Osteoblast (primary cell): ENCODE measurements at regions not wholly inside any gene's neighbourhood (a gene's known extent, or its start where the extent isn't known, plus 50 kb on each side); places are given as distances from the start of the nearest gene placed in this dataset.
"Not testable (repeated sequence)": the region's sequence is repeated elsewhere in the genome, so short reads cannot be mapped to it uniquely, and the experiment has no call there.

Experiments used
- DNase-seq: peaks from one replicate; pipeline ENCODE4 v3.0.0; 2011; ENCODE audit warnings: low spot score, mixed read lengths; ENCODE audit not compliant: insufficient read length; ENCODE audit errors: missing footprints
- H2AFZ ChIP-seq: 2 replicates; pipeline ENCODE4 v1.6.0; 2011; ENCODE audit warnings: mild to moderate bottlenecking, low read length
- H3K27ac ChIP-seq: 2 replicates; pipeline ENCODE4 v1.5.1; 2011; ENCODE audit warnings: mild to moderate bottlenecking, low read depth, low read length, moderate library complexity
- H3K27me3 ChIP-seq: 2 replicates; pipeline ENCODE4 v1.6.0; 2012; ENCODE audit warnings: mild to moderate bottlenecking, control low read depth, inconsistent platforms, low read length, moderate library complexity; ENCODE audit not compliant: insufficient read depth
- H3K36me3 ChIP-seq: 2 replicates; pipeline ENCODE4 v1.5.1; 2011; ENCODE audit warnings: mild to moderate bottlenecking, low read length, control low read depth, moderate library complexity; ENCODE audit not compliant: insufficient read depth
- H3K4me1 ChIP-seq: 2 replicates; pipeline ENCODE4 v1.5.1; 2011; ENCODE audit warnings: mild to moderate bottlenecking, low read length, control low read depth, moderate library complexity; ENCODE audit not compliant: insufficient read depth
- H3K4me2 ChIP-seq: 2 replicates; pipeline ENCODE4 v1.6.0; 2011; ENCODE audit warnings: mild to moderate bottlenecking, low read length; ENCODE audit not compliant: insufficient read depth
- H3K4me3 ChIP-seq: fragments of 200-600 bp; sonication (generic); 3 replicates; pipeline ENCODE4 v1.5.1; 2012; ENCODE audit warnings: mild to moderate bottlenecking, low read length, inconsistent platforms; ENCODE audit not compliant: insufficient read depth
- H3K79me2 ChIP-seq: 2 replicates; pipeline ENCODE4 v1.6.0; 2012; ENCODE audit warnings: mild to moderate bottlenecking, low read length, control low read depth, inconsistent platforms; ENCODE audit not compliant: insufficient read depth
- H3K9me3 ChIP-seq: 2 replicates; pipeline ENCODE4 v1.5.1; 2011; ENCODE audit warnings: low read depth, low read length, control low read depth
- H4K20me1 ChIP-seq: 2 replicates; pipeline ENCODE4 v1.6.0; 2012; ENCODE audit warnings: mild to moderate bottlenecking, low read length, control low read depth; ENCODE audit not compliant: insufficient read depth
- TF ChIP-seq, protein P1 (sequence below): IDR thresholded peaks from 2 replicates; pipeline ENCODE4 v1.5.1; 2011; ENCODE audit warnings: mild to moderate bottlenecking, low read depth, low read length, moderate library complexity; ENCODE audit errors: extremely low read depth

DNA sequence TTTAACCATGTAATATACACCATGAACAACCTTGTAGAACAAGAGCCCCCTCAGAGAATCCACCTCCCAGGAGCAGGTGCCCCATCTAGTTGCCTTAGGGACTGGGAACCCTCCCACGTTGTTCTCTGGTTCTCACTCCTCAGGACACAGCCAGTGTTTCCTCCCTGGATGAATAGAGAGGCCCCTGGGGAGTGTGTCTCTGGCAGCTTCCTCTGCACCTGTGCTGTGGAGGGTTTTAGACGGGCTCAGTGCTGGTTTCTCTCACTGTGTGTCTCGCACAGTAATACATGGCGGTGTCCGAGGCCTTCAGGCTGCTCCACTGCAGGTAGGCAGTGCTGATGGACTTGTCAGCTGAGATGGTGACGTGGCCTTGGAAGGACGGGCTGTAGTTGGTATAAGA lies 581.3 kb downstream of the TMEM121 start:
- TF ChIP-seq, protein P1, sequence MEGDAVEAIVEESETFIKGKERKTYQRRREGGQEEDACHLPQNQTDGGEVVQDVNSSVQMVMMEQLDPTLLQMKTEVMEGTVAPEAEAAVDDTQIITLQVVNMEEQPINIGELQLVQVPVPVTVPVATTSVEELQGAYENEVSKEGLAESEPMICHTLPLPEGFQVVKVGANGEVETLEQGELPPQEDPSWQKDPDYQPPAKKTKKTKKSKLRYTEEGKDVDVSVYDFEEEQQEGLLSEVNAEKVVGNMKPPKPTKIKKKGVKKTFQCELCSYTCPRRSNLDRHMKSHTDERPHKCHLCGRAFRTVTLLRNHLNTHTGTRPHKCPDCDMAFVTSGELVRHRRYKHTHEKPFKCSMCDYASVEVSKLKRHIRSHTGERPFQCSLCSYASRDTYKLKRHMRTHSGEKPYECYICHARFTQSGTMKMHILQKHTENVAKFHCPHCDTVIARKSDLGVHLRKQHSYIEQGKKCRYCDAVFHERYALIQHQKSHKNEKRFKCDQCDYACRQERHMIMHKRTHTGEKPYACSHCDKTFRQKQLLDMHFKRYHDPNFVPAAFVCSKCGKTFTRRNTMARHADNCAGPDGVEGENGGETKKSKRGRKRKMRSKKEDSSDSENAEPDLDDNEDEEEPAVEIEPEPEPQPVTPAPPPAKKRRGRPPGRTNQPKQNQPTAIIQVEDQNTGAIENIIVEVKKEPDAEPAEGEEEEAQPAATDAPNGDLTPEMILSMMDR, result no peak
- H3K4me3 ChIP-seq, result no peak overlapping the region
- no peak for DNase-seq

DNA sequence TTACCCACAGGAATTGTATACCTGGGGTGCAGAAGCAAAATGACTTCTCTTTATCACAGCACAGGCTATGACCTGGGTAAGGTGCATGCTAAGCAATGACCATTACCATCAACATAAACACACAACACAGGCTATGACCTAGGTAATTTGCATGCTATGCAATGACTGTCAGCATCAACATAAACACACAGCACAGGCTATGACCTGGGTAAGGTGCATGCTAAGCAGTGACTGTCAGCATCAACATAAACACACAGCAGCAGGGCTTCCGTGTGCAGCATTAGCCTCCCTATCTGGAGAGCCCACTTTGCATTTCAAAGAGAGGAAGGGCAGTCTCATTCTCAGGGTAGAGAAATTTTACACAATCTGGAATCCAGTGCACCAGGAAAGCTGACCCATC lies 583.0 kb downstream of the TMEM121 start:
- no peaks in the 10 kb centered on the region for H3K27me3 ChIP-seq
- TF ChIP-seq, protein P1, result no peak
- DNase-seq, result no peak

More for the DNA sequence above, 581.3 kb downstream of the TMEM121 start:
- Histone ChIP-seq H3K27ac (no peak overlapping the region), H3K9me3 (no peaks in the 10 kb centered on the region), H3K4me2 (no peak overlapping the region), H2AFZ (no peak overlapping the region), H4K20me1 (no peaks in the 10 kb centered on the region), H3K4me1 (no peaks in the 10 kb centered on the region), H3K27me3 (no peaks in the 10 kb centered on the region), H3K36me3 (no peaks in the 10 kb centered on the region), H3K79me2 (no peaks in the 10 kb centered on the region)

DNA sequence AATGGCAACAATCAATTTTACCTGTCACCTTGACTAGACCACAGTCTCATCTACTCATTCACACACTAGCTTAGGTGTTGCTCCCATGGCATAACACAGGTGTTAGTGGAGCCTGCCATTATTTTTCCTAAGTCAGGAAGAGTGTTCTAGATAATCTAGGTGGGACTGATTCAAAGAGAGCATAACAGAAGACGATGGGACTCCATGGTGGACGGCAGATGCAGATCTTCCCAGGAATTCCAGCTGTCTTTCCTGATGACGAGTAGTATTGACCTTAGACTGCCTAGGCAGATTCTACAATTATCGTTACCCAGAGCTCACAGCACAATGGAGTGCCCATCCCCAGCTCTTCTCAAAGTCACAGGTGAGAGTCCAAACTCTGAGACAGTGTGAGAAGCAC lies 589.0 kb downstream of the TMEM121 start:
- no peaks in the 10 kb centered on the region for H3K27me3 ChIP-seq
- no peak overlapping the region for H2AFZ ChIP-seq
- DNase-seq, result no peak
- no peaks in the 10 kb centered on the region for H3K9me3 ChIP-seq
- H3K27ac ChIP-seq, result no peak overlapping the region
- H3K36me3 ChIP-seq, result no peaks in the 10 kb centered on the region
- TF ChIP-seq, protein P1, result no peak
- no peak overlapping the region for H3K4me3 ChIP-seq
- no peak overlapping the region for H3K4me2 ChIP-seq
- H3K79me2 ChIP-seq, result no peaks in the 10 kb centered on the region
- no peaks in the 10 kb centered on the region for H4K20me1 ChIP-seq
- no peaks in the 10 kb centered on the region for H3K4me1 ChIP-seq

More for the DNA sequence above, 583.0 kb downstream of the TMEM121 start:
- Histone ChIP-seq H3K36me3 (no peaks in the 10 kb centered on the region), H3K4me2 (no peak overlapping the region), H4K20me1 (no peaks in the 10 kb centered on the region), H3K4me1 (no peaks in the 10 kb centered on the region), H3K79me2 (no peaks in the 10 kb centered on the region), H2AFZ (no peak overlapping the region), H3K9me3 (no peaks in the 10 kb centered on the region), H3K27ac (no peak overlapping the region), H3K4me3 (no peak overlapping the region)

DNA sequence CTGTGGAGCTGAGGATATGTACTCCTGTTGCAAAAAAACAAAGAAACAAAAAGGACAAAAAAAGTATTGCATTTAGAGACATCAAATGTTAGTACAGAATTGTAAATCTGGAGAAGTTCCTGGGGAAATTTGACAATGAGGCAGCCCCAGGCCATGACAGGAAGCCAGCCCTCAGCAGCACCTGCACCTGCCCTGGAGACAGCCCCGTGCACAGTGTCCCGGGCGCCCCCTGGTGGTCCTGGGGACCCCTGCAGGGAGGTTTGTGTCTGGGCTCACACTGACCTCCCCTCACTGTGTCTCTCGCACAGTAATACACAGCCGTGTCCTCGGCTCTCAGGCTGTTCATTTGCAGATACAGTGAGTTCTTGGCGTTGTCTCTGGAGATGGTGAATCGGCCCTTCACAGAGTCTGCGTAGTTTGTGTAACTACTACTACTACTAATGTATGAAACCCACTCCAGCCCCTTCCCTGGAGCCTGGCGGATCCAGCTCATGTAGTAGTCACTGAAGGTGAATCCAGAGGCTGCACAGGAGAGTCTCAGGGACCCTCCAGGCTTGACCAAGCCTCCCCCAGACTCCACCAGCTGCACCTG lies 590.1 kb downstream of the TMEM121 start:
- DNase-seq, H3K27me3 ChIP-seq, H3K4me2 ChIP-seq, H3K9me3 ChIP-seq, H3K4me1 ChIP-seq, H3K27ac ChIP-seq, H3K4me3 ChIP-seq, H3K79me2 ChIP-seq, H2AFZ ChIP-seq, H3K36me3 ChIP-seq, H4K20me1 ChIP-seq: not testable (repeated sequence)
